DMS153 (cell line): ENCODE measurements at regions not wholly inside any gene's neighbourhood (a gene's known extent, or its start where the extent isn't known, plus 50 kb on each side); places are given as distances from the start of the nearest gene placed in this dataset.
"Not testable (repeated sequence)": the region's sequence is repeated elsewhere in the genome, so short reads cannot be mapped to it uniquely, and the experiment has no call there.

Source experiments
- DNase-seq: peaks from one replicate; lab custom pipeline; 2025; lab: John Stamatoyannopoulos, UW

DNA sequence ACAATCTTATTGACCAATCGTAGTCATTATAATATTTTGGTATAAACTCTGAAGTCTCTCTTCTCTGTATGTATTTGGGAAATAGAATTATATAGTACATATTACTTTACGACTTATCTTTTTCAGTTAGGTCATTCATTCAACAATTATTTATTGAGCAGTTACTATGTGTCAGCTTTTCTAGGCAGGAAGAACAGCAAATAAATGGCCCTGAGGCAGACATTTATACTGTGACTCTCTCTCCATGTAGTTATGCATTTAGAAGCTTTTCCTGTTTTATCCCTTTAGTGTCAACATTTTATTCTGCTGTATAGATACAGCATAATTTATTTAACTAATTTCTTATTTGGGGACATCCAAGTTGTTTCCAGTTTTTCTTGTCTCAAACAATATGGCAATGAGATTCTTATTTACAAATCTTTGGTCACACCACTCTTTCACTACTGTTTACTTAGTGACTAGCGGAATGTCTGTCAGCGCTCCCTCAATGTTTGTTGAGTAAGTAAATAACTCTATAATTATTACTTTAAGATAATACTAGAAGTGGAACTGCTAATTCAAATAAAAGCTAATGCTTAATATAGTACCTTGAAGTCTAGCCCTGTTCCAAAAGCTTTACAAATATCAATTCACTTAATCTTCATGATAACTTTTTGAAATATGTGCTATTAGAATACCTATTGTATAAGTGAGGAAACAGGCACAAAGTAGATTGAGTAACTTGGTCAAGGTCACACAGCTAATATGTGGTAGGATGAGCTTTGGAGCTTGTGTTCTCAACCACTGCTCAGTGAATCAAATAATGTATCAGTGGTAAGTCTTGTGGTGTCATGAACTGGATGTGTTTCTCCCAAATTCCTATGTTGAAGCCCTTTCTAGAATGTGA, 465.6 kb downstream of the SIPA1L2 start:
- no peak for DNase-seq

DNA sequence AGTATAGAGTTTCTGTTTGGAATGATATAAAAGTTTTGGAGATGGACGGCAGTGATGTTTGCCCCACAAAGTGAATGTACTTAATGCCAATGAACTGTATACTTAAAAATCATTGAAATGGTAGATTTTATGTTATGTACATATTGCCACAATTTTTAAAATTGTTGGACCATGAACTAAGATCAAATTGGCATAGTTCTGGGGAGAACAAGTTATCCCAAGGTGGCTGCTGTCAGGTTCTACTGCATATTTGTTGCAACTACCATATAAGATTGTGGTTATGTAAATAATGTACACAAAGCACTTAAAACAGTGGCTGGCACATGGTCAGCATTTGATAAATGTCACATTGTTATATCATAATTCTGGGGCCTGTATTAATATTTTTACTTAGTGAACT, 466.4 kb downstream of the SIPA1L2 start:
- no peak for DNase-seq

DNA sequence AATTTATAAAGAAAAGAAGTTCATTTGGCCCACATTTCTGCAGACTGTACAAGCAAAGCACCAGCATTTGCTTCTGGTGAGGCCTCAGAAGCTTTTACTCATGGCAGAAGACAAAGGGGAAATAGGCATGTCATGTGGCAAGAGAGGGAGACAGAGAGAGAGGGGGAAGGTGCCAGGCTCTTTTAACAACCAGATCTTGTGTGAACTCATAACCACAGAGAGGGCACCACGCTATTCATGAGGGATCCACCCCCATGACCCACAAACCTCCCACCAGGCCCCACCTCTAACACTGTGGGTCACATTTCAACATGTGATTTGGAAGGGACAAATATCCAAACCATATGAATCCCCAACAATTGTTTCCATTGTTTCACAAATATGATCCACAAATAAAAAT, 467.9 kb downstream of the SIPA1L2 start:
- no peak for DNase-seq

GRCh38 chr1:232158558-232158957, 471.4 kb downstream of the SIPA1L2 start:
- DNase-seq = not testable (repeated sequence)

DNA sequence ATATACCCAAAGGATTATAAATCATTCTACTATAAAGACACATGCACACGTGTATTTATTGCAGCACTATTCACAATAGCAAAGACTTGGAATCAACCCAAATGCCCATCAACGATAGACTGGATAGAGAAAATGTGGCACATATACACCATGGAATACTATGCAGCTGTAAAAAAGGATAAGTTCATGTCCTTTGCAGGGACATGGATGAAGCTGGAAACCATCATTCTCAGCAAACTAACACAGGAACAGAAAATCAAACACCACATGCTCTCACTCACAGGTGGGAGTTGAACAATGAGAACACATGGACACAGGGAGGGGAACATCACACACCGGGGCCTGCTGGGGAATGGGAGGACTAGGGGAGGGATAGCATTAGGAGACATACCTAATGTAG, 473.9 kb downstream of the SIPA1L2 start:
- DNase-seq = not testable (repeated sequence)

- no peak for DNase-seq
Measured at GRCh38 chr1:232153652-232154051, 476.3 kb downstream of the SIPA1L2 start.

GRCh38 chr1:232150770-232151548, 479.0 kb downstream of the SIPA1L2 start:
- DNase-seq = no peak

DNA sequence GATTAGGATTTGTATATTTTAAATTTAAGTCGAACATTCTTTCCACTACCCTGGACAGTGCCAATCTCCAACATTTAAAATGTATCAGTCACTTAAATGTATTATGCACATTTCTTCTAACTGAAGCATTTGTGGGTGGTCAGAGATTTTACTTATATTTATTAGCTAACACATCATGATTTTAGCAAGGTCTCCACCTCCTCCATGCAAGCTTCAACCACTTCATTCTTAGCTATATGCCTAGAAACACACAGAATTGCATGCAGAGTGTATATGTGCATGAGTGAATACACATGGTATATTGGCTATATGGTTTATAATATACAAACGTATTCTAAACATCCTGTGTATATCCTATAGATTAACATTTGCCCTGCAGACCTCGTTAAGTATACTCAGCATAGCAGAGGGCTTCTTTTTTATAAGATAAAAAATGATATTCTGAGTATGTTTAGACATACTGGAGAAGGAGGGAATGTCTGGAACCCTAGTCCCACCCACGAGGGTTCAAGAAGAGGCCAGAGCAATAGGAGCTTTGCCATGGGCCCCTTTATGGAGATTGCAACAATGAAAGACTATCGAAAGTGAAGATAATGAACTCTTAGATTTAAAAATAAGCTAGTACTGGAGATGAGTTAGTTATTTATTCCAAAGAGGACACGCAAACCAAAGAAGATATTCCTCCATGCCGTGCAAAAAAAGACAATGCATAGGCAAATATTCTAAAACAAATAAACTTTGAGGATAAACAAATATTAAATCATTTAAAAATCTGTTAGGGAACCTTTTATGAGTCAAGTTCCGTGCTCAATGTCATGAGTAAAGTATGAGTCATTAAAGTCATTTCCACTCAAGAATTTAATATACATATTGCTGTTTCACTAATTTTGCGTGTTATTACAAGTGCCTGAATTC, 480.4 kb downstream of the SIPA1L2 start:
- no peak for DNase-seq

GRCh38 chr1:232147215-232147614, 482.7 kb downstream of the SIPA1L2 start:
- no peak for DNase-seq

DNA sequence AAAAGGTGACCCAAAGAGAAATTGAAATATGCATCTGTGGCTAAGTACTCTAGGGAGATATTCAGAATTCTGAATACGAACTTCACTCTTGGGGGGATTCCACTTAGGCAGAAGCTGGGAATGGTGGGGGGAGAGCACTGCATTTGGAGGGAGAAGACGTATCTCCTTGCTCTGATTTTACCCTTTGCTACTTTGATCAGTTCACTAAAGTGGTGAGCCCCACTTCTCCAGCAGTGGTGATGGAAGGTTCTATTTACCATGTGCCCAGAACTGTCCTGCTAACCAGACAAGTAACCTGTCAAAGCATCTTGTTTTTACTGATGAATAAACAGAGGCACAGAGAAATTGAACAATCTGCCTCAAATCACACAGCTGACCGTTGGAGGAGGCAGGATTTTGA, 483.4 kb downstream of the SIPA1L2 start:
- DNase-seq = no peak

- DNase-seq = peak; percentile 76
Measured at GRCh38 chr1:232145768-232146167, 484.2 kb downstream of the SIPA1L2 start.

DNA sequence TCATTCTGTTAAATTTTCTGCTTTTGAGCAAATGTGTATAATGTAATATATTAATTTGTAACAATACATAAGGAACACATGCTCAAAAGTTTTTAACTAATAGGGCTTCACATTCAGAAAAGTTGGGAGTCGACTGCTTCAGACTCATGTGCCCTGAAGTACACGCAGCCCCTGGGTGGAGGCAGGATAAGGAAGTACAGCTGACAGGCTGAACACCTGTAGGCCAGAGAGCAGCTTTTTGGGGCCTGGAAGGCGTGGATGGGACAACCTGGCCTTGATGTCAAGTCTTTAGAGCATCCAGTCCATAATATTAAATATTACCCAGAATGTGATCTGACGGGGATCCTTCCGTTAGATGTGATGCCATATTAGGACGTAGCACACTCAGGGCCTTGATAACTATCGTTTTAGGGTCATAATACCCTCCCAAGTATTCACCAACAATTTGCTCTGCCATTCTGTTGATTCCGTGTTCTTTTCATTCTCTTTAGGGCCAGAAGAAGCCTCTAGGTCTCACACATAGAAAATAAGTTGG, 485.2 kb downstream of the SIPA1L2 start:
- no peak for DNase-seq

DNA sequence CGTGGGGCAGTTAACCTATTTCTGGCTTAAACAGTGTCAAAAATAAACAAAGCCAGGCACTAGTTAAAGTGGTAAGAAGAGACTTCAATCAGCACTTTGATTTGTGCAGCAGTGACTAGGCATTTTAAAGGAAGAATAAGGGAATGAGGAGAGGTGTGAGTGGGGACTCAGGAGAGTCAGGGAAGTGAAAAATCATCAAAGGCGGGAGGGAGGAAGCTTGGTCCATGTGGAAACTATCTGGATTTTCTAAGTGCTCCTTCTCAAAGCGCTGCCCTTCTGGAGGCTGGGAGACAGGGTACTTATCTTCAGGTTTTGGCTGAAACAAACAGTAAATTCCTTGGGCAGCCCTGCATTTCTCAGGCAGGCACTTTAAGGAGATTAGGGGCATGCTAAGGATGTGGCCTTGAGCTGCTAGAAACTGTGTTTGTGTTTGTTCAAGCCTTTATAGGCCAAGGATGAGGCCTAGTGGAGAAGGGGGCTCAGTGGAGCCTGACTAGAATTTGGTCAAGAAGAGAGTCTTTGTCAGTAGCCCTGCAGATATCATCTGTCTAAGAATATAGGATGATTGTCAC, 486.5 kb downstream of the SIPA1L2 start:
- DNase-seq = no peak

DNA sequence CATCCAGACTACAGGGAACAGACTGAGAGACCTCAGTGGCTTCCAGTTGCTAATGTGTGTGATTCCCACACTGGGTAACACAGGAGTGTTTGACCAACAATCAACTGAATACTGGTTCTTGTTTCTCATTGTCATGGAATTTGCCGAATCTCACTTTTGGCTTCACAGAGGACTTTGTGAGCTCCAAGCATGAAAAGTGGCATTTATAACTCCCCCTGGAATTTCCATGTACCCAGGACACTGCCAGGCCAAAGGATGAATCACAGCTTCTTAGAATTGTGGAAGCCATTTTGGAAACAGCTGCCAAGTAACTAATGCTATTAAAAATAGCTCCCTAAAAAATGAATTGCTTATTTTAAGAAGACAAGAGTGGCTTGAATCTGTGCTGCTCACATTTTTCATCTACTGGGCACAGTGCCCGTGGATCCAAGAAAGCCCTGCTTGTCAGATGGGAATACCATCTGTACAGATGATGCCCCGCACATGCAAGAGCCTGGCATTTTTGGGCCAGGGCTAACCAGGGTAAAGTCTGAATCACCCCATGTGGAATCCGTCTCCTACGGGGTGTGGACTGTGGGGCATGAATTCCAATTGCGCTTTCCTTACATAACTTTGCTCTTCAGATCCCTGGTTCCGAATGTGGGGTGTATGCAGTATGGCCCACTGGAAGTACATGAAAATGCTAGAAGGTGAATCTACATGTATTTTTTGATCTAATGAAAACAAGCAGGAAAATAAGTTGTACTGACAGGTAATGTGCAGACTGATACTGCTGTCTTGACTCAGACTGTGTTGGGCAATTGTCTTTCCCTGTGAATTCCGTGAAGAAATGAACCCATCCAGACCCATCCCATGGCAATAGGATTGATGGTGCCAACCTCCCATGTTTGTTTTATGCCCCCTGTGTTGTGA, 487.3 kb downstream of the SIPA1L2 start:
- no peak for DNase-seq

DNA sequence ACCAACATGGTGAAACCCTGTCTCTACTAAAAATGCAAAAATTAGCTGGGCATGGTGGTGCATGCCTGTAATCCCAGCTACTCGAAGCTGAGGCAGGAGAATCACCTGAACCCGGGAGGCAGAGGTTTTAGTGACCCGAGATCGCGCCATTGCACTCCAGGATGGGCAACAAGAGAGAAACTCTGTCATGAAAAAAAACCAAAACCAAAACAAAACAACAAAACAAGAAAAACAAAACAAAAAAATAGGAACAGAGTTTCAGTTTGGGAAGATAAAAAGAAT, 488.8 kb downstream of the SIPA1L2 start:
- DNase-seq = not testable (repeated sequence)

DNA sequence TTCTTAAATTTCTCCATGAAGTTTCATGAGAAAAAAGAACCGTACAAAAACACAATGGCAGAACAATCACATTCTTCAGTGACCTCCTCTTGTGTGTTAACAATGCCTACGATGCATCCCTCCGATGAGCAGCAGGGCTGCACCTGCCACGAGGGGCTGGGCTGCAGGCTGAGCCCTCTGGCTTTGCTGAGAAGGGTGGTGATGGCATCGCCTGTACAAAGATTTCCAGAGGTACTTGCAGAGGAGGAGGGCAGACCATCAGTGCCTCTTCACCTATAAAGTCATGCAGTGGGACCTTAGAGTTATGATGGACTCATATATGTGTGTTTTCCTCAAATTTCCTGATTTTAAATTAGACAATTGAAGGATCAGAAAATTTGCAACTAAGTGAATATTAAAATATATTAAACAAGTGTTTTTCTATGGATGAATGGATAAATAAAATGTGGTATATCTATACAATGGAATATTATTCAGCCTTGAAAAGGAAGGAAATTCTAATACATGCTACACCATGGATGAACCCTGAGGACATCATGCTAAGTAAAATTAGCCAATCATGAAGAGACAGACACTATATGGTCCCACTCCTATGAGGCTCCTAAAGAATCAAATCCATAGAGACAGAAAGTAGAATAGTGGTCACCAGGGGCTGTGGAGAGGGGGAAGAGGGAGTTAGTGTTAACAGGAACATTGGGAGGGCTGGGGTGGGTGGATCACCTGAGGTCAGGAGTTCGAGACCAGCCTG, 489.3 kb downstream of the SIPA1L2 start:
- DNase-seq = no peak

DNA sequence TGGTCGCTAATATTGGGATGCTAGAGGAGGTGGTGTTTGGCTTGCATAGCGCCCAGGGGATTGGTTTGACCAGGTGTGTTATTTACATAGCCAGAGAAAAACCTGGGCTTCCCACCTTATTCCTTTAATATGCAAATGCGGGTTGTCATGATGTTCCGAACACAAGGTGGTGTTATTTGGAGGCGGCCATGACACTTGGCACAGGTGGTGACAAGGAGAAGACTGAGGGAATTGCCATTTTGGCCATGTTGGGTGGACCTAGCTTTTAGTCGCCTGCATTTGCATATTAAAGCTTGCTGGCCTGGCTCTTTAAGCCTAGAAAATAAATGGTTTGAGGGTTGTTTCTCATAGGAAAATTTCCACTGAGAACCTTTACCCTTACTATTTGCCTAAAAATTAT, 490.5 kb downstream of the SIPA1L2 start:
- DNase-seq = no peak

DNA sequence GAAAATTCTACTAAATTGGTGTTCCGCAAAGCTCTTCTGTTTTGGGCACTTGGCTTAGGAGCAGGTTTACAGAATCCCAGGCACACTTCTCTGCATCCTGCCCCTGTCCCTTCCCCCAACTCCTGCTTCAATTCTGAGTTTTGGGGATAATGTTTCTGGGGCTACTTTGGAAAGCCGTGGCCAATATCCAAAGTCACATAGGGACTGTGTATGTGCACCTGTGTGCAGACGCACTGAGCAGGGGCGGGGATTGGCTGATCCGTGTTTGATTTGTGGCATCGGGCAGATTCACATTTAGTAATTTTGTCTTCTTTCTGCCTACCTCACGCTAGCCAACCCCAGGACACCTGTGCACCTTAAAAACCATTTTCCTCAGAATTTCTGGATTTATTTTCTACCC, 491.9 kb downstream of the SIPA1L2 start:
- no peak for DNase-seq

- no peak for DNase-seq
Measured at GRCh38 chr1:232137066-232137465, 492.9 kb downstream of the SIPA1L2 start.

GRCh38 chr1:232136136-232136535, 493.8 kb downstream of the SIPA1L2 start:
- no peak for DNase-seq
